GM20000 (cell line): ENCODE measurements at regions not wholly inside any gene's neighbourhood (a gene's known extent, or its start where the extent isn't known, plus 50 kb on each side); places are given as distances from the start of the nearest gene placed in this dataset.

Experiments
- DNase-seq: peaks from one replicate; pipeline ENCODE4 v3.0.0; 2012; ENCODE audit warnings: low spot score
- TF ChIP-seq, protein P1 (sequence below): IDR thresholded peaks from 2 replicates; pipeline ENCODE4 v1.5.1; 2012; ENCODE audit warnings: mild to moderate bottlenecking, control low read depth; ENCODE audit errors: extremely low read depth, missing control alignments

DNA sequence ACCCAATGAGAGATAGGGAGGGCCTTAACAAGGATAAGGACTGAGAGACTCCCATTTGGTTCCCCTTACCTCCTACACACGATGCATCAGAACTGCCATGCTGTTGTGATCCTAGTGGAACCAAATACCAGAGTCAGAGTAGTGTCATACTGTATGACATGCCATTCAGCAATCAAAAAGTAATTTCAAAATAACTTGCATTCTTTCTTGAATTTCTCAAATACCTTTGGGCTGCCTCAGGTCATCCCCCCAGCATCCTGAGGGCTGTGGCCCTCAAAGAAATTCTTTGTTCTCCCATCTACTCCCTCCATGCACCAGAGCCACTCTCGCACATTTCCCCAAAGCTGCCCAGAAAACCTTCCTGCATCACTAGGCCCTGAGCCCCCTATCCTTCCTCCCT is 68.9 kb upstream of the PPP2R3A start:
- TF ChIP-seq, protein P1, sequence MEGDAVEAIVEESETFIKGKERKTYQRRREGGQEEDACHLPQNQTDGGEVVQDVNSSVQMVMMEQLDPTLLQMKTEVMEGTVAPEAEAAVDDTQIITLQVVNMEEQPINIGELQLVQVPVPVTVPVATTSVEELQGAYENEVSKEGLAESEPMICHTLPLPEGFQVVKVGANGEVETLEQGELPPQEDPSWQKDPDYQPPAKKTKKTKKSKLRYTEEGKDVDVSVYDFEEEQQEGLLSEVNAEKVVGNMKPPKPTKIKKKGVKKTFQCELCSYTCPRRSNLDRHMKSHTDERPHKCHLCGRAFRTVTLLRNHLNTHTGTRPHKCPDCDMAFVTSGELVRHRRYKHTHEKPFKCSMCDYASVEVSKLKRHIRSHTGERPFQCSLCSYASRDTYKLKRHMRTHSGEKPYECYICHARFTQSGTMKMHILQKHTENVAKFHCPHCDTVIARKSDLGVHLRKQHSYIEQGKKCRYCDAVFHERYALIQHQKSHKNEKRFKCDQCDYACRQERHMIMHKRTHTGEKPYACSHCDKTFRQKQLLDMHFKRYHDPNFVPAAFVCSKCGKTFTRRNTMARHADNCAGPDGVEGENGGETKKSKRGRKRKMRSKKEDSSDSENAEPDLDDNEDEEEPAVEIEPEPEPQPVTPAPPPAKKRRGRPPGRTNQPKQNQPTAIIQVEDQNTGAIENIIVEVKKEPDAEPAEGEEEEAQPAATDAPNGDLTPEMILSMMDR = no peak
- no peak for DNase-seq

DNA sequence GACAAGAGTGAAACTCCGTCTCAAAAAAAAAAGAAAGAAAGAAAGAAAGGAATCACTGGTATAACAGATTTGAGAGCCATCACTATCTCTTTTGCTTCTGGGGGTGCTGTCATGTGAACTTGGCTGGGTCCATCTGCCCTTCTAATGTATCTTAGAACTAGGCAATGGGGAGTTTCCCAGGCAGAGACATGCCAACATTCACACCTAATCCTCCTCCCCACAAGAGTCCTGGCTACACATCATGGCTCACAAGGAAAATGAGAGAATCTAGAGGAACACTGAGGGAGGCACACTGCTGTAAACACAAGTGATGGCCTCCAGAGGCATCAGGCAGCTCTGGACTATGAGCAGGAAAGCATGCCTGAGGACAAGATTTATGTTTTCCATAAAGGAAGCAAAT is 67.8 kb upstream of the PPP2R3A start:
- TF ChIP-seq, protein P1 = no peak
- no peak for DNase-seq

DNA sequence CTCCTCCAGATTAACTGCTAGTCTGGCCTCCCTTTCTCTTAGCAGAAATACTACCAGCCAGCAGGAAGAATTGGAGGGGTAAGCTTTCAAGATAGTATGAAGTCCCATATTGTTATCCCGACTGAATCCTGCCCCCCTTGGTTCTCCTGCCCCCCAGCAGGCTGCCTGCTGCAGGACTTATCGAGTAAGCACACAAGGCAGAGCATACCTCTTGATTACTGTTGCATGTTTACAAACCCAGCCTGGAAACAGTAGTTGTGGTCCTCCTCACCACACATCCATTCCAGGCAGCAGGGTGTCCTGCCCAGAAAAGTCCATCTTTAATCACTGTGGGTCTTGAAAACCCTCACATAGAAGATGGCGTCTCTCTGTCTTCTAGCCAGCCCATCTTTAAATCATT is 66.8 kb upstream of the PPP2R3A start:
- no peak for DNase-seq
- TF ChIP-seq, protein P1 = no peak

DNA sequence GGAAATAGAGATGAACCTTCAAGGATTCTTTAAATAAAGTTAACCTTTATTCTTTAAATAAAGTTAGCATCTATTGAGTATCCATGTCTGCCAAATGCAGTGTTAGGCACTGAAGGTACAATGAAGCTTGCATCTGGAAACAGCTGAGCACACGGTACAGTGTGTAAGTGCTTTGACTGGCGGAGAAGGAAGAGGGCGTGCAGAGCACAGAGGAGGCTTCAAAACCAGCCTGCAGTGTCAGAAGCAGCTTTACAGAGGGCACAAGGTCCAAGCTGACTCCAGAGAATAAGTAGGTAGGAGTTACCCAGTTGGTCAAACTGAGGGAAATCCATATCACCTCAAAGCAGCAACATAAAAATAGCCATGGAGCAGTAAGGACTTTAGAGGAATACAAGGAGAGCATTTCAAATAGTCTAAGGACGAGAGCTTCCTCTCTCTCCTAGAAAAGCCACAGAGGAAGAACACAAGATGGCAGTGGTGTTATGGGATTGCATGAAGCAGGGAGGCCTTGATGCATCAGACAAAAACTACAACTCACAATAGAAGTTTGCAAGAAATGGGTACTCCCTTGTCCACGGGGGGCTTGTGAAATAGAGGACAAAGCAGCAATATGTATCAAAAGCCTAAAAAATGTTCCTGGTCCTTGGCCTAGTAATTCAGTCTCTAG is 60.3 kb upstream of the PPP2R3A start:
- TF ChIP-seq, protein P1 = no peak
- DNase-seq = no peak

DNA sequence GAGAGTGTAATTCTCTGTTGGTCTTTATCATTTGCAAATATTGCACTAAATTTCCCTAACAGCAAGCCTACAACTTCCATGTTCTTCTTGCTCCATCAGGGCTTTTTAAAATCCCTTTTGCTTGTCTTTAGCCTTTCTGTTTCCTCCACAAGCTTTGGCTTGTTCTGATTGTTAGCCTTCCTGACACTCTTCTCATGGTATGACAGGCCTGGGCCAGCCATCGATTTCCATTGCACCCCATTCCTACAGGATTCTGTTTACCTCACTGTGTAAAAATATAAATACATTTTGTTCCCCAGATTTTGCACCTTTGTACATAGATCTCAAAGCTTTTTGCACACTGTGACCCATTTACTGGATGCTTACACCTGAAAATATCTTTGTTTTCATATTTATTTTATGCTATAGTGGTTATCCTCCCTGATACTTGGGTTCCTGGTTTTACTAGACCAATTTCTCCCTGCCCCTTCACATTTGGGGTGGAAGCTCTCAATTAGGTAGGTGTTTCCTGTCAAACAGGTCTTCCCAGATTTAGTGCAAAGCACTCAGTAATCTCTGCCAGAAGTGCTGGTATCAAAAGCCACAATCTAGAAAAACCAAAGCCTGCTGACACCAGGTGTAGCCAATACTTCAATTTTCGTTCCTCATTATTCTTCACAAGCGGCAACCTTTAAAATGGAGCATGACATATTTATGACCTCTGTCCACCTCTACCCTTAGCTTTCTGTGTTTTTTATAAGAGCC is 57.9 kb upstream of the PPP2R3A start:
- DNase-seq = no peak
- TF ChIP-seq, protein P1 = no peak

DNA sequence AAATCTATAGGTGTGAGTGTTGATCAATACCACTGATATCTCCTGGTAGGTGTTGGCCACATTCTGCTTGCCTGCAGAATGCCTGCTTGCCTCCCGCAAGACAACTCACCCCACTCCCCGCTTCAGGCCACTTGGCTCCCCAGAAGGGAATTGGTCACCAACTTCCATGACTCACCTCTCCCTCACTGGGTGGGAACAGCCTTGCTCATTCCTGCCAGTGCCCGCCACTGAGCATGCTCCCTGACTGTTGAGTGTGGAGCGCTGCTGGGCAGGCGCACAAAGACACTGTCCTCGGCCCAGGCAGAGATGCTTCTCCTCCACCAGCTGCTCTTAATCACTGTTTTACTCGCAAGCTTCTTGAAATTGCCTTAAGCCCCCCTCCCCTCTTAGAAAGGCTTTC is 57.3 kb upstream of the PPP2R3A start:
- no peak for DNase-seq
- TF ChIP-seq, protein P1 = no peak

DNA sequence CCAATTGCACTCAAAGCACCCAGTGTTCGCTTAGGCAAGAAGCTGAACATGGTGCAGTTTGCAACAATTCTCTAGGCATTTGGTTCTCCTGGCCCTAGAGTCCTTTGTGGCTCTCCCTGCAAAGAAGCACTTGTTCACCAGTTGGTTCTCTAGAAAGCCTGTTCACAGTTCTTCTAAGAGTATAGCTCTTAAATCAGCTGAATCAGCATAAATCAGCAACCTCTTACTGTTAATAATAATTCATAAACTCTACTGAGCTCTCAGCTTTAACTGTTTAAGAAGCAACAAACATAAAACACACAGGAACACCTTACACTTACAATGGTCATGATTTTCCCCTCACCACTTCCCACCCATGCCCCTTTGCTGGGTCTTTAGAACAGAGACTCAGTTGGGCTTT is 56.8 kb upstream of the PPP2R3A start:
- TF ChIP-seq, protein P1 = no peak
- DNase-seq = no peak
